Neural cell (in vitro differentiated cells): ENCODE measurements at regions not wholly inside any gene's neighbourhood (a gene's known extent, or its start where the extent isn't known, plus 50 kb on each side); places are given as distances from the start of the nearest gene placed in this dataset.

Experiments
- H2AFZ ChIP-seq: fragments of 200-600, 300-800 bp; sonication (generic), shearing (Covaris generic); 2 replicates; pipeline ENCODE4 v1.6.0; 2014; ENCODE audit warnings: low read depth, mild to moderate bottlenecking, antibody characterized with exemption, low read length, moderate library complexity
- H3F3A ChIP-seq: fragments of 200-600 bp; shearing (Covaris generic); 2 replicates; pipeline ENCODE4 v1.6.1; 2016; ENCODE audit warnings: mild to moderate bottlenecking, moderate library complexity, mixed read lengths, antibody characterized with exemption, low read length; ENCODE audit not compliant: insufficient read depth, poor library complexity, severe bottlenecking
- H3K27ac ChIP-seq: fragments of 200-600, 300-800 bp; sonication (generic), shearing (Covaris generic); 2 replicates; pipeline ENCODE4 v1.5.1; 2014; ENCODE audit warnings: mild to moderate bottlenecking, low read length, moderate library complexity
- H3K27me3 ChIP-seq: fragments of 300-800, 200-600 bp; sonication (generic), shearing (Covaris generic); 2 replicates; pipeline ENCODE4 v1.6.0; 2014; ENCODE audit warnings: mild to moderate bottlenecking, low read depth, low read length, moderate library complexity; ENCODE audit not compliant: insufficient read depth
- H3K36me3 ChIP-seq: fragments of 300-800, 200-600 bp; sonication (generic), shearing (Covaris generic); 2 replicates; pipeline ENCODE4 v1.5.1; 2014; ENCODE audit warnings: mild to moderate bottlenecking, antibody characterized with exemption, low read length, moderate library complexity; ENCODE audit not compliant: insufficient read depth
- H3K4me2 ChIP-seq: fragments of 300-800, 200-600 bp; sonication (generic), shearing (Covaris generic); 2 replicates; pipeline ENCODE4 v1.6.0; 2014; ENCODE audit warnings: mild to moderate bottlenecking, low read length
- H3K4me3 ChIP-seq: fragments of 300-800, 200-600 bp; sonication (generic), shearing (Covaris generic); 2 replicates; pipeline ENCODE4 v1.5.1; 2014; ENCODE audit warnings: mild to moderate bottlenecking, low read length, moderate library complexity
- H3K79me2 ChIP-seq: fragments of 200-600 bp; shearing (Covaris generic); replicated peaks from 2 replicates; pipeline ENCODE4 v1.6.0; 2014; ENCODE audit warnings: mild to moderate bottlenecking, low read length, moderate library complexity; ENCODE audit not compliant: insufficient read depth
- H3K9ac ChIP-seq: fragments of 300-800, 200-600 bp; sonication (generic), shearing (Covaris generic); 2 replicates; pipeline ENCODE4 v1.6.1; 2016; ENCODE audit warnings: mild to moderate bottlenecking, low read length, mixed read lengths
- H3K9me2 ChIP-seq: fragments of 200-600 bp; shearing (Covaris generic); 2 replicates; pipeline ENCODE4 v1.6.1; 2016; ENCODE audit warnings: mild to moderate bottlenecking, low read length, mixed read lengths; ENCODE audit not compliant: insufficient read depth
- H3K9me3 ChIP-seq: fragments of 200-600, 300-800 bp; sonication (generic), shearing (Covaris generic); 2 replicates; pipeline ENCODE4 v1.6.1; 2016; ENCODE audit warnings: mild to moderate bottlenecking, mixed run types, low read length, moderate library complexity, mixed read lengths
- H4K20me1 ChIP-seq: fragments of 200-600 bp; shearing (Covaris generic); 2 replicates; pipeline ENCODE4 v1.6.1; 2016; ENCODE audit warnings: mild to moderate bottlenecking, mixed run types; ENCODE audit not compliant: insufficient read depth
- EP300 ChIP-seq: fragments of 450-650 bp; conservative IDR thresholded peaks from 2 replicates; pipeline ENCODE4 v1.6.1; 2014; ENCODE audit warnings: antibody characterized with exemption, mild to moderate bottlenecking, moderate library complexity; ENCODE audit not compliant: poor library complexity, severe bottlenecking
- EZH2 ChIP-seq: fragments of 200-600, 300-800 bp; shearing (Covaris generic), sonication (generic); IDR thresholded peaks from 2 replicates; pipeline ENCODE4 v1.6.1; 2014; ENCODE audit warnings: antibody characterized with exemption, low read length, borderline replicate concordance, mild to moderate bottlenecking; ENCODE audit not compliant: insufficient read depth, poor library complexity, severe bottlenecking
- MXI1 ChIP-seq: fragments of 450-650 bp; conservative IDR thresholded peaks from 2 replicates; pipeline ENCODE4 v1.6.1; 2014; ENCODE audit warnings: antibody characterized with exemption, mild to moderate bottlenecking; ENCODE audit not compliant: poor library complexity, severe bottlenecking
- POLR2AphosphoS5 ChIP-seq: IDR thresholded peaks from 2 replicates; pipeline ENCODE4 v1.6.1; 2012
- RAD21 ChIP-seq: fragments of 450-650 bp; conservative IDR thresholded peaks from 2 replicates; pipeline ENCODE4 v1.6.1; 2014; ENCODE audit warnings: antibody characterized with exemption, mild to moderate bottlenecking, moderate library complexity
- SMC3 ChIP-seq: fragments of 450-650 bp; conservative IDR thresholded peaks from 2 replicates; pipeline ENCODE4 v1.6.1; 2014; ENCODE audit warnings: antibody characterized with exemption, mild to moderate bottlenecking, moderate library complexity; ENCODE audit not compliant: poor library complexity
- TAF1 ChIP-seq: IDR thresholded peaks from 2 replicates; pipeline ENCODE4 v1.6.1; 2012; ENCODE audit warnings: low read depth
- TF ChIP-seq, protein P1 (sequence below): IDR thresholded peaks from 2 replicates; pipeline ENCODE4 v1.6.1; 2012; ENCODE audit warnings: borderline replicate concordance
- TF ChIP-seq, protein P2 (sequence below): fragments of 450-650 bp; IDR thresholded peaks from 2 replicates; pipeline ENCODE4 v1.5.1; 2014; ENCODE audit warnings: antibody characterized with exemption, mild to moderate bottlenecking, moderate library complexity; ENCODE audit not compliant: poor library complexity, severe bottlenecking

DNA sequence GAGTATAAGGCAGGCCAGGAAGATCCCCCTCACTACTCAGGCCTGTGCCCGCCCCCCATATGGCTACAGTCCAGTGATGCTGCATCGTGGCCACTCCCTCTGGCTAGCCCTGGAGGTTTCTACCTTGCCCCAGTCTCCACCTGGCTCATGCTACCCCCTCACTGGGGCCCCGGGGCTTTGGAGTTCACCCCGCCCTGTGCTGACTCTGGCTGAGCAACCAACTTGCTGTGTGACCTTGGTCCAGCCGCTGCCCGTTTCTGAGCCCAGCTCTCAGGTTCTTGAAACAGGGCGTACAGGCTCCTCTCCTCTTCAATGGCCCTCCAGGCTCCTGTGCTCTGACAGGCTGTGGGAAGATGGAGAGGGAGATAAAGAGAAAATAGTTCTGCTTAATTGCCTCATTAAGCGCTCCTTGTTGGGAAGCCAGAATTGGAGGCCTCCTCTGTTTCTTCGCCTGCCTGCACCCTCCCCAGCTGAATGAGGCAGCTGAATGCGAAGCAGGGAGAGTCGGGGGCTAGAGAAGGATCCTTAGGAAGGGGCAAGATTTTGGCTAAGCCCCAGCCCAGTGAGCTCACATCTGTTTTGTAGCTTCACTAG, 138.2 kb upstream of the NCOR2 start:
- H3K9me3 ChIP-seq: no peaks in the 10 kb centered on the region
- H3K27ac ChIP-seq: no peak overlapping the region
- no peaks in the 10 kb centered on the region for H4K20me1 ChIP-seq
- no peaks in the 10 kb centered on the region for H3K9me2 ChIP-seq
- no peak overlapping the region for H3K4me2 ChIP-seq
- TF ChIP-seq EP300 (no peak), TAF1 (no peak), MXI1 (no peak), RAD21 (no peak), EZH2 (no peak), SMC3 (no peak), POLR2AphosphoS5 (no peak)
- TF ChIP-seq, protein P1, sequence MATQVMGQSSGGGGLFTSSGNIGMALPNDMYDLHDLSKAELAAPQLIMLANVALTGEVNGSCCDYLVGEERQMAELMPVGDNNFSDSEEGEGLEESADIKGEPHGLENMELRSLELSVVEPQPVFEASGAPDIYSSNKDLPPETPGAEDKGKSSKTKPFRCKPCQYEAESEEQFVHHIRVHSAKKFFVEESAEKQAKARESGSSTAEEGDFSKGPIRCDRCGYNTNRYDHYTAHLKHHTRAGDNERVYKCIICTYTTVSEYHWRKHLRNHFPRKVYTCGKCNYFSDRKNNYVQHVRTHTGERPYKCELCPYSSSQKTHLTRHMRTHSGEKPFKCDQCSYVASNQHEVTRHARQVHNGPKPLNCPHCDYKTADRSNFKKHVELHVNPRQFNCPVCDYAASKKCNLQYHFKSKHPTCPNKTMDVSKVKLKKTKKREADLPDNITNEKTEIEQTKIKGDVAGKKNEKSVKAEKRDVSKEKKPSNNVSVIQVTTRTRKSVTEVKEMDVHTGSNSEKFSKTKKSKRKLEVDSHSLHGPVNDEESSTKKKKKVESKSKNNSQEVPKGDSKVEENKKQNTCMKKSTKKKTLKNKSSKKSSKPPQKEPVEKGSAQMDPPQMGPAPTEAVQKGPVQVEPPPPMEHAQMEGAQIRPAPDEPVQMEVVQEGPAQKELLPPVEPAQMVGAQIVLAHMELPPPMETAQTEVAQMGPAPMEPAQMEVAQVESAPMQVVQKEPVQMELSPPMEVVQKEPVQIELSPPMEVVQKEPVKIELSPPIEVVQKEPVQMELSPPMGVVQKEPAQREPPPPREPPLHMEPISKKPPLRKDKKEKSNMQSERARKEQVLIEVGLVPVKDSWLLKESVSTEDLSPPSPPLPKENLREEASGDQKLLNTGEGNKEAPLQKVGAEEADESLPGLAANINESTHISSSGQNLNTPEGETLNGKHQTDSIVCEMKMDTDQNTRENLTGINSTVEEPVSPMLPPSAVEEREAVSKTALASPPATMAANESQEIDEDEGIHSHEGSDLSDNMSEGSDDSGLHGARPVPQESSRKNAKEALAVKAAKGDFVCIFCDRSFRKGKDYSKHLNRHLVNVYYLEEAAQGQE: no peak
- TF ChIP-seq, protein P2, sequence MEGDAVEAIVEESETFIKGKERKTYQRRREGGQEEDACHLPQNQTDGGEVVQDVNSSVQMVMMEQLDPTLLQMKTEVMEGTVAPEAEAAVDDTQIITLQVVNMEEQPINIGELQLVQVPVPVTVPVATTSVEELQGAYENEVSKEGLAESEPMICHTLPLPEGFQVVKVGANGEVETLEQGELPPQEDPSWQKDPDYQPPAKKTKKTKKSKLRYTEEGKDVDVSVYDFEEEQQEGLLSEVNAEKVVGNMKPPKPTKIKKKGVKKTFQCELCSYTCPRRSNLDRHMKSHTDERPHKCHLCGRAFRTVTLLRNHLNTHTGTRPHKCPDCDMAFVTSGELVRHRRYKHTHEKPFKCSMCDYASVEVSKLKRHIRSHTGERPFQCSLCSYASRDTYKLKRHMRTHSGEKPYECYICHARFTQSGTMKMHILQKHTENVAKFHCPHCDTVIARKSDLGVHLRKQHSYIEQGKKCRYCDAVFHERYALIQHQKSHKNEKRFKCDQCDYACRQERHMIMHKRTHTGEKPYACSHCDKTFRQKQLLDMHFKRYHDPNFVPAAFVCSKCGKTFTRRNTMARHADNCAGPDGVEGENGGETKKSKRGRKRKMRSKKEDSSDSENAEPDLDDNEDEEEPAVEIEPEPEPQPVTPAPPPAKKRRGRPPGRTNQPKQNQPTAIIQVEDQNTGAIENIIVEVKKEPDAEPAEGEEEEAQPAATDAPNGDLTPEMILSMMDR: no peak
- H3K27me3 ChIP-seq: no peaks in the 10 kb centered on the region
- H3K79me2 ChIP-seq: no peaks in the 10 kb centered on the region
- H3K36me3 ChIP-seq: no peaks in the 10 kb centered on the region
- H3F3A ChIP-seq: no peaks in the 10 kb centered on the region
- H3K9ac ChIP-seq: no peak overlapping the region
- H3K4me3 ChIP-seq: no peak overlapping the region
- H2AFZ ChIP-seq: no peak overlapping the region

DNA sequence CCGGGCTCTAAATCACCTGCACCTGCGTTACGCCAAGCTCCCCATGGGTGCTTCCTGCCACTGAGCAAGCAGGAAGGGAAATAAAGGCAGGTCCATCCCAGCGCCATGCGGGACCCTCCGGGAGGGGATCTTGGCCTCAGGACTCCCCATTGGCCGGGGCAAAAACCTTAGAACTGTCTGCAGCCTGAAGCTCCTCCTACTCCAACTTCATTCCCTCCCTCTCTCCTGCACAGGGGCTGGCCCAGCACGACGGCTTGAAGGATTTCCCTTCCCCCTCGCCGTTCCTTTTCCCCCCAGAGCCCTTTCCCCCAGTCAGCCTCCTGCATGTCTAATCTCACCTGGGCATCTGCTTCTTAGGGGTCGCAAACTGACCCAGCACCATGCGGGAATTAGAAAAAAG, 137.2 kb upstream of the NCOR2 start:
- Histone ChIP-seq H3K9ac (no peak overlapping the region), H3K4me2 (no peak overlapping the region)

More for the DNA sequence above, 137.2 kb upstream of the NCOR2 start:
- TF ChIP-seq, protein P1: no peak
- TF ChIP-seq RAD21: no peak
- TF ChIP-seq TAF1: no peak
- TF ChIP-seq, protein P2: no peak
- no peak for TF ChIP-seq EZH2
- TF ChIP-seq MXI1: no peak
- no peak for TF ChIP-seq POLR2AphosphoS5
- TF ChIP-seq SMC3: no peak
- TF ChIP-seq EP300: no peak
- no peaks in the 10 kb centered on the region for H4K20me1 ChIP-seq
- no peaks in the 10 kb centered on the region for H3K9me2 ChIP-seq
- H3K27me3 ChIP-seq: no peaks in the 10 kb centered on the region
- H3K79me2 ChIP-seq: no peaks in the 10 kb centered on the region
- no peak overlapping the region for H3K4me3 ChIP-seq
- no peaks in the 10 kb centered on the region for H3K9me3 ChIP-seq
- no peaks in the 10 kb centered on the region for H3F3A ChIP-seq
- no peak overlapping the region for H3K27ac ChIP-seq
- H2AFZ ChIP-seq: no peak overlapping the region
- H3K36me3 ChIP-seq: no peaks in the 10 kb centered on the region
